GM11168 (cell line): ENCODE measurements at regions not wholly inside any gene's neighbourhood (a gene's known extent, or its start where the extent isn't known, plus 50 kb on each side); places are given as distances from the start of the nearest gene placed in this dataset.

Experiments
- in situ Hi-C: fragments of 300-500 bp; cut with MboI; formaldehyde crosslinking; loops from one replicate; pipeline ENCODE4 v1.12.0; 2022; ENCODE audit warnings: low sequenced_read_pairs; ENCODE audit not compliant: unreplicated experiment

DNA sequence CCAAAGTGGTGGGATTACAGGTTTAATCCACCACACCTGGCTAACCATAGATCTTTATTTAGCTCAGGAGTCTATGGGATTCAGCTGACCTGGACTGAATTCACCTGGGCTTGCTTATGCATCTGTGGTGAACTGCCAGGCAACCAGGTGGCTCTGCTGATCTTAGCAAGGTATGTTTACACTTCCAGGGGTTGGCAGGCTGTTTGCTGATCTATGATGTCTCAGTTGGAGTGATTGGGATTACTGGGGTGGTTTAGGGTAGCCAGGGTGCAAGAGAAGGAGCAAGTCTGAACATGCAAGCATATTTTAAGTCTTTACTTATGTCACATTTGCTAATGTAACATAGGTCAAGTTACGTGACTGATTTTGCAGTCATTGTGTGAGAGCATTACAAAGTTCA, 63.6 kb upstream of the JAK2 start:
- in situ Hi-C loops = no loop called here

DNA sequence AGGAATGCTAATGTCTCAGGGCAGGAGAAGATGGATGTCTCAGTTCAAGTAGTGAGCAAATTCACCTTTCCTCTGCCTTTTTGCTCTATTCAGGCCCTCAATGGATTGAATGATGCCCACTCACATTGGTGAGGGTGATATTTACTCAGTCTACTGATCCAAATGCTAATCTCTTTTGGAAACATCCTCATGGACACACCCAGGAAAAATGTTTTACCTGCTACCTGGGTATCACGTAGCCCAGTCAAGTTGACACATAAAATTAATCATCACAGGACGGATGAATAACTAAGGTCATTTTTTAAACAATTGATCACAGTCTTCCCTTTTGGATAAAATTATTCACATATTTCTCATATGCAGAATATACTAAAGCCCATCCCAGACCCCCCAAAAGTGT, 63.0 kb upstream of the JAK2 start:
- in situ Hi-C loops = no loop called here

DNA sequence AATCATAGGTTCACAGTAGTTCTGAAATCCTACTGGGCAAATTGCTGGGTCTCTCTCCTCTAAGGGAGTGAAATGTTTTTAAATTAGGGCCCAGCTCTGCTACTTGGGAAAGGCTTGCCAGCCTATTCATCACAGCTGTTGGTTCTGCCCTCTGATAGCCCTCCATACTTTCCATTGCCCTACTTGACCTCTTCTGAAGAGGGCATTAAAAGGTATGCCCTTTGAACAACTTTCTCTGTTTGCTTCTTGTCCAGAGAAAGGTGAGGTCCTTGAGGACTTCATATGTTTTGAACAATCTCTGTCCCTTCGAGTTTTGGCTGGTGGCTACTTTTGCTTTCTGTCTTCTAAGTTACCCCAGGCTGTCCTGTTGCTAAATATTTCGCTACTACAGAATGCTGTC, 62.3 kb upstream of the JAK2 start:
- in situ Hi-C loops = no loop called here

DNA sequence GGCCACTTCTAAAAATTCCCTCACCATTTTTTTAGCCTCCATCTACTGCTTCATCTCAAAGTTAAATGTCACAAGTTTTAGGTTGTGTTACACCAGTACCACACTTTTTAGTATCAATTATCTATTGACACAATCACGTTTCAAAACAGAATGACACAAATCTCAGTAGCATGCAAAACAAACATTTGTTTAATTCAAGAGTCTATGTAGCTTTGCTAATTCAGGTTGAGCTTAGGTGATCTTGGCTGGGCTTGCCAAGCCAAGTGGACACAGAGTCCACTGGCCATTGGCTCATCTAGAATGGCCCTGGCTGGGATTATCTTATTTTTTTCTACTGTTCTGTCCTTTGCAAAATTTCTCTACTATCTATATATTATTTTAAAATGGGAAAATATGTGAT, 61.9 kb upstream of the JAK2 start:
- in situ Hi-C loops = no loop called here

DNA sequence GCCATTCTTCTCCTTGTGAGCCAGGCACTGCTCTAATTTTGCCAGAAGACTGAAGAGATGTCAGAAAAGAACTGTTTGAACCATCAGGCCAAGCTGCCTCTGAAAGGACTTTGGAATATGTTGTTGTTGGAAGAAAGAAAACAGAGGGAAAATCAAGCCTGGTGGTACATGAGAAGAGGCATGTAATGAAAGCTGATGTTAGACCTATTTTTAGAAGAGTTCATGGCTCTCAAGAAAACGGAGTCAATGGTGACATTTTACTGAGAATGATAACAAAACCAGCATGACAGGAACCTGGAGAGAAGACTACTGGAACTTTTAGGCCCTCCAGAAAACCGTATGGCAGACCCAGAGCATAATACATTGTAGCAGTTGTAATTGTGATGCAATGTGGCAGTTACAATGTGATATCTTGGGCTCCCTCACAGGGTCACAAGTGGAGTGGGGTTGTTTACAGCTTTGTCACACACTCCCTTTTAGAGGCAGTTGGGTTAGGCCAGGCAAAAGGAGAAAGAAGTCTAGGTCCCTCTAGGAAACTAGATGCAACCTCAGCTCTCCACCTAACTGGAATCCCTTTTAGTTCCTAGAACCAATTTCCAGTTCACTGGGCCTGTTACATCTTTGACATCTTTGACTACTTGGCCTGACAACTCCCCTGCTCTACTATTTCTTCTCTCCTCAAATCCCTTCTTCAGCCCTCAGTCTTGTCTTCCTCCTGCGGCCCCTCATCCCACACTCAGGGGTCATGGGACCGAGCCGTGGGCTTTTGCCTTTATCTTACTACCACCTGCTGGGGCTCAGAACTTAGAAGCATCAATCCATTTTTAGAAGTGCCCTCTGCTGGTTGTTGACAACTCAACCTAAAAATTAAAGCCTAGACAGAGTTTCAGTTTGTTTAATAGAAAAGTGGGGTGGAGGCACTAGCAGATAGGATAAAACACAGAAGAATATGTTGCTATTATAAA, 61.2 kb upstream of the JAK2 start:
- in situ Hi-C loops = no loop called here

DNA sequence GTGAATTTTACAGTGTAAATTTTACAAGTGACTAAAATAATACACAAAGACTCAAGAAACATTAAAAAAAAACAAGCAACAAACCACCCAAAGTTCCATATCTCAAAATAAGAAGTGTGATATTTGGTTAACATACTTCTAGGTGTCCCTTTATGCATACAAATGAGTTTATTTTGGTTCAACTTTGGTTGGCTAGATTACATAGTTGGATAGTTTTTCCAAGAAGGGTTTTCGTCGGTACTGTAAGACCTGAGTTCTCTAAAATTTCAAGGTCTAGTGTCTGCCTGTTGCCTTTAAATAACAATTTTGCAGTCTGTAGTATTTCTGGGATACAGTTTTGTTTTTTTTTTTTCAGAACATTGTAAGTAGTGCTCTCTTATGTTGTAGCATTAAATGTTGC, 58.8 kb upstream of the JAK2 start:
- in situ Hi-C loops = no loop called here

DNA sequence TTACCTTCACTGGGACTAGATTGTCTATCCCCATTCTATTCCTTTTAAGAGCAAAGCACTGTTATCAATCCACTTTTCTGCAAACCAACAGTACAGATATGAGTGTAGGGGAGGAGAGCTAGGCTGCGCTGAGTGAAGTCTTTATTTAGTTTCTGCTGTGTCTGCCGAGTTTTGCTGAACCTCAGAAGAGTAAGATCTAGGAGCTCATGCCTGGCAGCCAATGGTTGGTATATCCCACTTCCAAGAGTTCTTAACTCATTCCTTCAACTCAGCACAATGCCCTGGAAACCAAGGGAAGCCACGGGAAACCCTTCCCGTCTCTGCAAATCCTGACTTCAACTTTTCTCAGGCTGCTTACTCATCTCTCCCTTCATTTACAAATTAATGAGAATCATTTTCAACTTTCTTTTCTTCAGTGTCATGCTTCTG, 58.0 kb upstream of the JAK2 start:
- in situ Hi-C loops = no loop called here

DNA sequence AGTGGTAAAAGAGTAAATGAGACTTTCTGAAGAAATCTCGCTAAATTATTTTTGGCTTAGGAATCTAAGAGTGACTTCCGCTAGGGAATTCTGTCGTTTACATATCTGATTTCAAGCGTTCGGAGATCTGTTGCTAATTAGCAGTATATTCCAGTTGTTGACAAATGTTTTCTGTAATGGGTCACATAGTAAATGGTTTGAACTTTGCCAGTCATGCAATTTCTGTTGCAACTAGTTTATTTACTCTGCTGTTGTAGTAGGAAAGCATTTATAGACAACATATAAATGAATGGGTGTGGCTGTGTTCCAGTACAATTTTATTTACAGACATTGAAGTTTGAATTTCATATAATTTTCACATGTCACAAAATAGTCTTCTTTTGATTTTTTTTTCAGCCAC, 57.4 kb upstream of the JAK2 start:
- in situ Hi-C loops = no loop called here

DNA sequence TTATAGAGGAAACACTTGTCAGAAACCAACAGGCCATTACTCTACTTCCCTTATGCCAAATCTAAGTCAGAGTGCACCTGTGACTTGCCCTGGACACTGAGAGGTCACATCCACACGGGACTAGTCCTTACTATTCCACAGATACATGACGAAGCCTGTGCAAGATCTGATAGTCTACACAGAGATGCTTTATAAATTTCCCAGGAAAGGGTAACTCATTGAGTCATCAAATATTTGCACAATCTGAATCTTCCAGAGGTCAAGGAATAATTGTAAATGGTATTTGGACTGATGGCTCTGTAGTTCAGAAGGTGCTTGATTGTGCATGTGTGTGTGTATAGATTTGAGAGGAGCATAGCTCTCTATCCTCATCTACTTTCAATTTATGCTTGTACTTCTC, 55.2 kb upstream of the JAK2 start:
- in situ Hi-C loops = loop anchor here (10.0 kb wide), 1 partner anchor 55 kb away; the partner anchor contains the start of gene JAK2

DNA sequence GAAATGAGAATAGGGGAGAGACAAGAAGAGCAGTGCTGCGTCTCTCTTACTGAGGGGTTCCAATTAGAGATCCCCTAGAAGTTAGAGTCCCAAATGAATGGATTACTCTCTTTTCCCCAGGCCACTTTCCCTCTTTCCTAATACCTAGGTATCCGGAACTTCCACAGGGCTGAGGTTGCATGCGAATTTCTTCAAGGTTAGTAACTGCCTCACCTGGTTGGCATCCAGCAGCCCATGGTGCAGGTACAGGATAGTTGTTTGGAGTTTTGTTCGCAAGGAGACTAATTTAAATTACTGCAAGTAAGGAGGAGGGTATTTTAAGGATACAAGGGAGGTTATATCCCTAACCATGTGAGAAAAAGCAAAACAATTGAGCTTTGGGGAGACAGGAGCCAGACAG, 52.4 kb upstream of the JAK2 start:
- in situ Hi-C loops = loop anchor here (10.0 kb wide), 1 partner anchor 52 kb away; the partner anchor contains the start of gene JAK2

DNA sequence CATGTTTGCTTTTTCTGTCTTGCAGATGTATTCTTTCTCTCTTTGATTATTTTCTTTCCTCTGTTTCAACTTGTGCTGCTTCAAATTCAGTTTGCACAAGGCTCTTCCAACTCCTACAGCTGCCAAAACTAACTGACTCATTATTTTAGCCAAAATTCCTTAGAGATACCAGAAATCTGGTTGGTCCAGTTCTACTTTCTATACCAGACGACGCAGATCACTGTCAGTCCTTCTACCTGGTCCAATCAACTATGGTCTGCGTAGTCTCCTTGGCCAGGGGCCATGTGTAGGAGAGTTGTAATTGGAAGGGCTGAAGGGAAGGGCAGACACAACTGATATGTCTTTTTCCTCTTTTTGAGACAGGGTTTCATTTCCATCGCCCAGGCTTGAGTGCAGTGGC, 51.9 kb upstream of the JAK2 start:
- in situ Hi-C loops = loop anchor here (10.0 kb wide), 1 partner anchor 52 kb away; the partner anchor contains the start of gene JAK2

DNA sequence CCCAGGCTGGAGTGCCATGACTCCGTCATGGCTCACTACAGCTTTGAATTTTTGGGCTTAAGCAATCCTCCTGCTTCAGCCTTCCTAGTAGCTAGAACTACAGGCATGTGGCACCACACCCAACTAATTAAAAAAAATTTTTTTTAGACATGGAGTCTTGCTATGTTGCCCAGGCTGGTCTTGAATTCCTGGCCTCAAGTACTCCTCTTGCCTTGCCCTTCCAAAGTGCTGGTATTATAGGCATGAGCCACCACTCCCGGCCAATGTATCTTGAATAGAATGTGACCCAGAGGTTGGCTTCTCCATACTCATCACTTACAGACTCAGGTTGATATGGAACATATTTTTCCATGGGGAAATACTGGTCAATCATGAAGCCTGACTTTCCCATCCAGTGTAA, 51.2 kb upstream of the JAK2 start:
- in situ Hi-C loops = loop anchor here (10.0 kb wide), 1 partner anchor 51 kb away; the partner anchor contains the start of gene JAK2

DNA sequence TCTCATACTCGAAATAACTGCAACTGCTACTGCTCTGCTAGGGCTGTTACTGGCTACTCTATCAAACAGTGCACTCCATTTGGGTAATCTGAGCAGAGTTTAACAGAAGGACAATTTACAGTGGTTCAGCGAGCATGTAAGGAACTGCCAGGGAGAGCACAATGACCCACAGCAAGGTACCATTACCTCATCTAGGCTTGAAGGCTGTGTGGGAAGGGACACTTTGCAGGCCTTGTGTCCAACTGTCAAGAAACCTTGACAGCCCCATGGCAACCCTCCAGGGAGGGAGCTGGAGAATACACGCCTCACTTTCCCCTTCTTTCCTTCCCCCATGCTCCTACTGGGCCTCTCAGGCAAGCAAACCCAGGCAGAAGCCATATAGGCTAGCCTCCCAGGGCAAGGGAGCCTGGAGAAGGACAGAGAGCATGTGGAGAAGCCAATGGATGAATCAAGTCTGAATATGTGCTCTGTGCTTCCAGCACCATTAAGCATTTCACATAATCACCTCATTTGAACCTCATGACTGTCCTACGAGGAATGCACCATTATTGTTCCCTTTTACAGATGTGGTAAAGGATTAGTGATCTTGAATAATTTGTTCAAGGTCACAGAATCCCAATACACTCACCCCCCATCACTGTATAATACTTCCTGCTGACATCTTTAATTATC, 49.9 kb upstream of the JAK2 start:
- in situ Hi-C loops = loop anchor here (10.0 kb wide), 1 partner anchor 50 kb away; the partner anchor contains the start of gene JAK2
